ENCODE measurements at regions not wholly inside any gene's neighbourhood (a gene's known extent, or its start where the extent isn't known, plus 50 kb on each side); places are given as distances from the start of the nearest gene placed in this dataset.

GRCh38 chrX:39289827-39290226, 488.6 kb downstream of the MID1IP1 start:
- no peak for DNase-seq (ENCODE audit: low read depth in 2 of 2)

DNA sequence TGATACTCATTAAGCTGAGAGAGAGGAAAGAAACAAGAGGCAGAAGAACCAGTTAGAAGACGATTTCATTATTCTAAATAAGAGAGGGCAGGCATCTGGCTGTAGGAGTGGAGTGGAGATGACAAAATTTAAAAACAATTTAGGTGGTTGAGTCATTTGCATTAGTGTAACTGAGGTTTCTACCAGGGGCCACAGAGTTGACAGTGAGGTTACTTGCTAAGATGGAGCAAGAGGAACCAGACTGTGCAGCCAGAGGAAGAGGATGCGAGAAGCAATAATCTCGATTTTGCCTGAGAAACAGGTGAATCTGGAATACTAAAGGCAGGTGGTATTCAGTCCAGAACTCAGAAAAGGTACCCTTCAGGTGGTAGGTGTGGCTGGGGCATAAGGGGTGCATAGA, 491.9 kb downstream of the MID1IP1 start:
- no peak for DNase-seq (ENCODE audit: low read depth in 2 of 2)

DNA sequence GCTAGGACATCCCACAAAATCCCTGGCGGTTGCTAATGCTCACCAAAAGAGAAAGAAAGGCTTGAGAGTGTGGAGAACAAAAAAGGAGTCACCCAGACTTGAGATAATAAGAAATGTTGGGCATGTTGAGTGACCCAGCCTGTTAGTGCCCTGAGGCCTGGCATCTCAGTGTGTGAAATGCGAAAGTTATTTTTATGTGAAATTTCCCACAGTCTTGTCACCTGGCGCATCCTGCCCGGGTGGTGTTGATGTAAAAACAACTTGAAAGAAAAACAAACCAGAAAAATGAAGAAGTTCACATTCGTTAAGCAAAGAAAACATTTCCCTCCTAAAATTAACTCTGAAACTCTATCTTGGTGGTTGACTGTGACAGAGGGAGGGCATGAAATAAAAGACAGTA, 495.2 kb downstream of the MID1IP1 start:
- no peak for DNase-seq (ENCODE audit: low read depth in 2 of 2)

- DNase-seq (ENCODE audit: low read depth in 2 of 2), result no peak
These were observed 497.6 kb downstream of the MID1IP1 start for GRCh38 chrX:39298821-39299220.

- no peak for DNase-seq (ENCODE audit: low read depth in 2 of 2)
These were observed 498.4 kb downstream of the MID1IP1 start for GRCh38 chrX:39299615-39300014.

DNA sequence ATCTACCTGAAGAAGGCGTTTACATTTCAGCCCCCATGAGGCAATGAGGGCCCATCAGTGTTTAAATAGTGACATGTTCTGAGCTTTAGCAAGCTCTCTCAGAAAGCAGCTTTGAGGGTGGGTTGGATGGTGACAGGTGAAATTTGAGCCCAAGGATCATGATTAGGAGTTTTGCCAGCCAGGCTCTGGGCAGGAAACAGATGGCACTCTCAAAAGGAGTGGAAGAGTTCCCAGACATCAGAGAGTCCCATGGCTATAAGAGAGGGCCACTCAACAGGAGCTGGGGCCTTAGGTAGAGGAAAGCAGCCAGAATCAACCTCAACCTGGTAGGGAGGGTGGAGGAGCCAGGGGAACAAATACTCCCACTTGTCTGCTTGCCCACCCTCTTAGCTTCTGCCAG, 499.8 kb downstream of the MID1IP1 start:
- DNase-seq (ENCODE audit: low read depth in 2 of 2), result no peak

- DNase-seq (ENCODE audit: low read depth in 2 of 2), result no peak
These were observed 501.6 kb downstream of the MID1IP1 start for GRCh38 chrX:39302838-39303237.

GRCh38 chrX:39304746-39305145, 503.5 kb downstream of the MID1IP1 start:
- no peak for DNase-seq (ENCODE audit: low read depth in 2 of 2)

DNA sequence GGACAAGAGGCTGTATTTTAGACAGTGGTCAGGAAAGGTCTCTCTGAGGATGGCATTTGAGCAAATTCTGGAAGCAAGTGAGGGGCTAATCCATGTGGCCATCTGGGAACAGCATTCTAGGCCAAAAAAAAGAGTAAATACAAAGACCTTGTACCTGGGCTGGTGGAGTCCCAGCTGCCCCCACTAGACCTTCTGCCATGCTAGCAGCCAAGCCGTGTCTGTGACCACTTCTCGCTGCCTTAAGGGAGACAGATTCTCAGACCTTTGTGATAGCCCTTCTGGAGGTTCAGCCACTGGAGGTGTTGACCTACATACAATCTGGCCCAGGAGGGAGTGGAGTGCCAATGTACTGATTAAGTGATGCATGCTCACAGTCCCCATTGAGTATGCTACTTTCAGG, 506.2 kb downstream of the MID1IP1 start:
- no peak for DNase-seq (ENCODE audit: low read depth in 2 of 2)

- no peak for DNase-seq (ENCODE audit: low read depth in 2 of 2)
These were observed 506.9 kb downstream of the MID1IP1 start for GRCh38 chrX:39308126-39308525.

- peak in 1 of 2 donors; percentile 49 for DNase-seq (ENCODE audit: low read depth in 2 of 2)
These were observed 507.9 kb downstream of the MID1IP1 start for GRCh38 chrX:39309018-39309635.

DNA sequence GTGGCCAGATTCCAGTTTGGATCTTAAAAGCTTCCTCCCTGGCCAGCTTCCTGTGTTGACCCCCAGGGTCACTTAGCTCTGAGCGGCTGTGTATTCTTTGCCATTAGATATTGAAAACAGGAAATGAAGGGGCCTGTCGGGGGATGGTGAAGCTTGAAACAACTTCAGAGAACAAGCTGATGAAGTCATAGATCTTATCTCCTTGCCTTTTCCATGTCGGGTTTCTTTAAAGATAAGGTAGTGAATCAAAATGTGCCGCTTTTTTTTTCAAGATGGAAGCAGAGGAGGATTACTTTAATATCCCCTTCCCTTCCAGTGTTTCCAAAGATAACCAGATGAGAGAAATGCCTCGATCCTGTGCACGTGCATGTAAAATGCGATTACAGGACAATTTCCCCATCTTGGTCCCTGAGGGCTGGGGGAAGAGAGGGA, 508.5 kb downstream of the MID1IP1 start:
- peak in 1 of 2 donors; percentile 32 for DNase-seq (ENCODE audit: low read depth in 2 of 2)

GRCh38 chrX:39310891-39311290, 509.6 kb downstream of the MID1IP1 start:
- no peak for DNase-seq (ENCODE audit: low read depth in 2 of 2)

DNA sequence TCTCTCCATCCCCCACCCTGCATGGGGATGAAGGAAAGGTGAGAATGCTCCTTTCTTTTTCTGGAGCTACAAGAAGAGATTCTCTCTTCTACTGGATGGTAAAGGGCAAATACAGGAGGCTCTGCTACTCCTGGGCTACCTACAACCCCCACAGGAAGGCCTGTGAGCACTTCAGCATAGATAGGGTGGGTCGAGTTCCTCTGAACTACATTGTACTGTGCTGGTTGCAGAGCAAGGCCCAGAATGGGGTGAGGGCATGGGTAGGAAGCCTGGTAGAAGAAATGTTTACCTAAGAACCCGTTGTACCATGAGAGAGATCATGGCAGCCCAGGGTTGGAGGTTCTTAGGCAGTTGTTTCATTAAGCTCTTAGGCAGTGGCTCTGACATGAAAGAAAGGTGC, 510.4 kb downstream of the MID1IP1 start:
- DNase-seq (ENCODE audit: low read depth in 2 of 2), result no peak

- DNase-seq (ENCODE audit: low read depth in 2 of 2), result no peak
These were observed 511.9 kb downstream of the MID1IP1 start for GRCh38 chrX:39313146-39313545.

DNA sequence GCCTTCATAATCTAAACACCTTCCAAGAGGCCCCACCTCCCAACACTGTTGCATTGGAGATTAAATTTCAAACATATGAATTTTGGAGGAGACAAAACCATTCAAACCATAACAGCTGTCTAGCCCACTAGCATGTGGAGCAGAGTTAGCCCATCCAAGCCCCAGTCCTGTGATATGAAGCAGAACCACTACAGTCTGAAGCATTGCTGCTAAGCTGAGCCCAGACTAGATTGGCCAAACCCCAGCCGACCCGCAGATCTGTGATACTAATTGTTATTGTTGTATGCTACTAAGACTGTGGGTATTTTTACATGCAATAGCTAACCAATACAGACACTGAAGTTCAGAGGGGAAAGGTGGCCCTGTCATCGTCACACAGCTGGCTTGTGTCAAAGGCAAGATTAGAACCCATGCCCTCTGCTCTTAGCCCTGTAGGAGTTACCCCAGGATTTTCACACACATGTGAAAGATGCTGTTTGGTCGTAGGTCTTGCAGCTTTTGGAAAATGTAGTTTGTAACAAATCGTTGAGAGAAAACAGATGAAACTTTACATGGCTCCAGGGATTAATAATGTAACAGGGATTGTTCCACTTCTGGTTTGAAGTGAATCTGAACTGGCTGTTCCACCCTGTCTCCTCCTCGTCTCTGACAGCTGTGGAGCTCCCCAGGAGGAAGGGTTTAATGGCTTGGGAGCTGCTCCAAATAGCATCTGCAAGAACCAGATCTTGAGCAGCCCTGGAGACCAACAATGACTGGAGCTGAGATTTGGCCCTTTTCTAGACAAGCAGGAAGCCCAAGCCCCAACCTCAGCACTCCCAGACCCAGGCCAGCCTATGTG, 517.5 kb downstream of the MID1IP1 start:
- no peak for DNase-seq (ENCODE audit: low read depth in 2 of 2)

DNA sequence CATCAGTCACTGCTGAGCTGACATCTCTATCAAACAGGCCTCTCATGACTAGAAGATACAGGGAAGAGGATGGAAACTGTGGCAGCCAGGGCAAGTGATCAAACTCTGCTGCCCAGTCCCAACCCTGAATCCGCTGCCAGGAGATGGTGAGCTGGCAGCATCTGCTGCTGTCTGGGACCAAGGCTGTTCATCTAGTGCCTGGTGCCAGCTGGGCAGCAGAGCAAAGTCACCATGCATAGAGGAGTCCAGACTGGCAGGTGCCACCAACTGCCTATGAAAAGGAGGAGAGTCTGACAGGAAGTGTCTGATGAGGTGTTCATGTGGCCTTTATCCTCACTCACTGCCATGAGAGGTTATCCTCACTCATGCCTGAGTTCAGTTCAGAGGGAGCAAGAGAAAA, 518.9 kb downstream of the MID1IP1 start:
- DNase-seq (ENCODE audit: low read depth in 2 of 2), result no peak

- no peak for DNase-seq (ENCODE audit: low read depth in 2 of 2)
These were observed 521.2 kb downstream of the MID1IP1 start for GRCh38 chrX:39322496-39322895.

GRCh38 chrX:39324233-39324930, 523.1 kb downstream of the MID1IP1 start:
- no peak for DNase-seq (ENCODE audit: low read depth in 2 of 2)

GRCh38 chrX:39327255-39327654, 526.0 kb downstream of the MID1IP1 start:
- DNase-seq (ENCODE audit: low read depth in 2 of 2), result peak in 1 of 2 donors; percentile 36

GRCh38 chrX:39327705-39328104, 526.4 kb downstream of the MID1IP1 start:
- DNase-seq (ENCODE audit: low read depth in 2 of 2), result no peak

- DNase-seq (ENCODE audit: low read depth in 2 of 2), result no peak
These were observed 527.4 kb downstream of the MID1IP1 start for GRCh38 chrX:39328661-39329060.

Measured in activated CD8-positive, alpha-beta memory T cell treated with anti-CD3 and anti-CD28 coated beads for 4 hours (primary cell).